ENCODE measurements at regions not wholly inside any gene's neighbourhood (a gene's known extent, or its start where the extent isn't known, plus 50 kb on each side); places are given as distances from the start of the nearest gene placed in this dataset.

- no peak for TF ChIP-seq ISL1 (CRISPR knock-in tag; IDR thresholded peaks at IDR 0.05)
- no peak for ATAC-seq
These were observed 169.3 kb downstream of the CD83 start for GRCh38 chr6:14286634-14287428.

- no peak for TF ChIP-seq ARNTL (CRISPR knock-in tag; IDR thresholded peaks at IDR 0.05; ENCODE audit: borderline replicate concordance, low read depth)
- no peak for TF ChIP-seq GLIS3 (CRISPR knock-in tag; IDR thresholded peaks at IDR 0.05)
- TF ChIP-seq RARB (CRISPR knock-in tag; IDR thresholded peaks at IDR 0.05) = no peak
- TF ChIP-seq ZFP30 (CRISPR knock-in tag; IDR thresholded peaks at IDR 0.05) = no peak
- no peak for TF ChIP-seq ZNF8 (CRISPR knock-in tag; IDR thresholded peaks at IDR 0.05)
- no peak for TF ChIP-seq ESRRG (CRISPR knock-in tag; IDR thresholded peaks at IDR 0.05)
- TF ChIP-seq ZC3H10 (CRISPR knock-in tag; IDR thresholded peaks at IDR 0.05) = no peak
- no peak for TF ChIP-seq TCF4 (CRISPR knock-in tag; IDR thresholded peaks at IDR 0.05; ENCODE audit: borderline replicate concordance)
- no peak for TF ChIP-seq POU6F1 (CRISPR knock-in tag; IDR thresholded peaks at IDR 0.05; ENCODE audit: borderline replicate concordance, low read depth)
- TF ChIP-seq ZNF70 (CRISPR knock-in tag; IDR thresholded peaks at IDR 0.05) = no peak
- ATAC-seq = no peak
These were observed 170.1 kb downstream of the CD83 start for GRCh38 chr6:14287707-14288106.

GRCh38 chr6:14288910-14289309 lies 171.3 kb downstream of the CD83 start:
- no peak for ATAC-seq
- TF ChIP-seq CSRNP3 (CRISPR knock-in tag; IDR thresholded peaks at IDR 0.05) = no peak
- TF ChIP-seq CREB5 (CRISPR knock-in tag; IDR thresholded peaks at IDR 0.05; ENCODE audit: low read depth) = no peak
- no peak for TF ChIP-seq ZNF8 (CRISPR knock-in tag; IDR thresholded peaks at IDR 0.05)

- no peak for ATAC-seq
- TF ChIP-seq TOX (CRISPR knock-in tag; IDR thresholded peaks at IDR 0.05; ENCODE audit: borderline replicate concordance) = no peak
- no peak for TF ChIP-seq GLIS3 (CRISPR knock-in tag; IDR thresholded peaks at IDR 0.05)
- TF ChIP-seq ZC3H10 (CRISPR knock-in tag; IDR thresholded peaks at IDR 0.05) = no peak
- no peak for TF ChIP-seq ZNF8 (CRISPR knock-in tag; IDR thresholded peaks at IDR 0.05)
- no peak for TF ChIP-seq ISL1 (CRISPR knock-in tag; IDR thresholded peaks at IDR 0.05)
- no peak for TF ChIP-seq TSHZ2 (CRISPR knock-in tag; IDR thresholded peaks at IDR 0.05)
- no peak for TF ChIP-seq RARB (CRISPR knock-in tag; IDR thresholded peaks at IDR 0.05)
- no peak for TF ChIP-seq ZFP3 (CRISPR knock-in tag; IDR thresholded peaks at IDR 0.05)
- no peak for TF ChIP-seq ZFP30 (CRISPR knock-in tag; IDR thresholded peaks at IDR 0.05)
- TF ChIP-seq ZNF70 (CRISPR knock-in tag; IDR thresholded peaks at IDR 0.05) = no peak
- TF ChIP-seq PATZ1 (CRISPR knock-in tag; IDR thresholded peaks at IDR 0.05; ENCODE audit: borderline replicate concordance) = no peak
- TF ChIP-seq CREB5 (CRISPR knock-in tag; IDR thresholded peaks at IDR 0.05; ENCODE audit: low read depth) = no peak
- no peak for TF ChIP-seq SNAI2 (CRISPR knock-in tag; IDR thresholded peaks at IDR 0.05)
- no peak for TF ChIP-seq CSRNP3 (CRISPR knock-in tag; IDR thresholded peaks at IDR 0.05)
- no peak for TF ChIP-seq POU6F1 (CRISPR knock-in tag; IDR thresholded peaks at IDR 0.05; ENCODE audit: borderline replicate concordance, low read depth)
- no peak for TF ChIP-seq CSDC2 (CRISPR knock-in tag; IDR thresholded peaks at IDR 0.05)
These were observed 172.6 kb downstream of the CD83 start for GRCh38 chr6:14290041-14290771.
